H9 (cell line): ENCODE measurements at regions not wholly inside any gene's neighbourhood (a gene's known extent, or its start where the extent isn't known, plus 50 kb on each side); places are given as distances from the start of the nearest gene placed in this dataset.

Experiments
- DNase-seq: peaks from one replicate; pipeline ENCODE4 v3.0.0-alpha.2; 2017
- H2AFZ ChIP-seq: one replicate; pipeline ENCODE4 v1.6.1; 2013; ENCODE audit warnings: mild to moderate bottlenecking, low read length, control low read depth, moderate library complexity
- H2AK5ac ChIP-seq: 2 replicates; pipeline ENCODE4 v1.6.1; 2013; ENCODE audit warnings: low read length, control low read depth, mixed read lengths; ENCODE audit not compliant: insufficient read length
- H2BK120ac ChIP-seq: one replicate; pipeline ENCODE4 v1.6.1; 2013; ENCODE audit warnings: low read depth, mild to moderate bottlenecking, low read length, control low read depth, inconsistent platforms; ENCODE audit not compliant: poor library complexity, severe bottlenecking
- H2BK12ac ChIP-seq: 2 replicates; pipeline ENCODE4 v1.6.1; 2013; ENCODE audit warnings: low read length, control low read depth, mixed read lengths, low read depth; ENCODE audit not compliant: insufficient read length
- H2BK15ac ChIP-seq: 2 replicates; pipeline ENCODE4 v1.6.1; 2013; ENCODE audit warnings: low read depth, low read length, control low read depth
- H2BK20ac ChIP-seq: one replicate; pipeline ENCODE4 v1.6.1; 2013; ENCODE audit warnings: low read depth, mild to moderate bottlenecking, low read length, control low read depth, inconsistent platforms; ENCODE audit not compliant: poor library complexity, severe bottlenecking
- H2BK5ac ChIP-seq: 2 replicates; pipeline ENCODE4 v1.6.1; 2013; ENCODE audit warnings: low read length, control low read depth, mixed read lengths; ENCODE audit not compliant: insufficient read length
- H3K14ac ChIP-seq: 2 replicates; pipeline ENCODE4 v1.6.1; 2013; ENCODE audit warnings: low read length, control low read depth; ENCODE audit not compliant: insufficient read depth
- H3K18ac ChIP-seq: 2 replicates; pipeline ENCODE4 v1.6.1; 2013; ENCODE audit warnings: low read depth, mild to moderate bottlenecking, mixed read lengths, low read length, control low read depth; ENCODE audit not compliant: insufficient read length
- H3K23ac ChIP-seq: 2 replicates; pipeline ENCODE4 v1.6.1; 2013; ENCODE audit warnings: low read length, control low read depth, mixed read lengths, low read depth; ENCODE audit not compliant: insufficient read length
- H3K23me2 ChIP-seq: 2 replicates; pipeline ENCODE4 v1.6.1; 2013; ENCODE audit warnings: low read depth, mild to moderate bottlenecking, mixed read lengths, low read length, control low read depth; ENCODE audit not compliant: insufficient read length, poor library complexity, severe bottlenecking
- H3K27ac ChIP-seq: 2 replicates; pipeline ENCODE4 v1.5.1; 2013; ENCODE audit warnings: low read length, control low read depth, mixed read lengths, low read depth; ENCODE audit not compliant: insufficient read length
- H3K27me3 ChIP-seq: 2 replicates; pipeline ENCODE4 v1.6.1; 2013; ENCODE audit warnings: low read length, control low read depth, inconsistent platforms; ENCODE audit not compliant: insufficient read depth
- H3K4ac ChIP-seq: 2 replicates; pipeline ENCODE4 v1.6.1; 2013; ENCODE audit warnings: low read depth, mild to moderate bottlenecking, control low read depth, inconsistent platforms, low read length, moderate library complexity
- H3K4me1 ChIP-seq: 2 replicates; pipeline ENCODE4 v1.6.1; 2013; ENCODE audit warnings: low read length, control low read depth, inconsistent platforms; ENCODE audit not compliant: insufficient read depth
- H3K4me2 ChIP-seq: 2 replicates; pipeline ENCODE4 v1.6.1; 2013; ENCODE audit warnings: low read length, control low read depth, mixed read lengths; ENCODE audit not compliant: insufficient read length, insufficient read depth
- H3K56ac ChIP-seq: 2 replicates; pipeline ENCODE4 v1.6.1; 2013; ENCODE audit warnings: low read depth, mild to moderate bottlenecking, mixed read lengths, low read length, control low read depth; ENCODE audit not compliant: insufficient read length
- H3K79me1 ChIP-seq: 2 replicates; pipeline ENCODE4 v1.6.1; 2013; ENCODE audit warnings: low read depth, mild to moderate bottlenecking, moderate library complexity, low read length, control low read depth, inconsistent platforms; ENCODE audit not compliant: insufficient read depth, poor library complexity, severe bottlenecking
- H3K79me2 ChIP-seq: 2 replicates; pipeline ENCODE4 v1.6.1; 2013; ENCODE audit warnings: low read length, control low read depth, inconsistent platforms; ENCODE audit not compliant: insufficient read depth
- H3K9ac ChIP-seq: 2 replicates; pipeline ENCODE4 v1.6.1; 2013; ENCODE audit warnings: low read length, control low read depth, mixed read lengths; ENCODE audit not compliant: insufficient read length; ENCODE audit errors: extremely low read depth
- H3K9me3 ChIP-seq: one replicate; pipeline ENCODE4 v1.6.1; 2013; ENCODE audit warnings: low read depth, low read length, inconsistent platforms; ENCODE audit not compliant: control insufficient read depth
- H3T11ph ChIP-seq: one replicate; pipeline ENCODE4 v1.6.1; 2013; ENCODE audit warnings: mild to moderate bottlenecking, low read length, control low read depth, inconsistent platforms
- H4K20me1 ChIP-seq: one replicate; pipeline ENCODE4 v1.6.1; 2013; ENCODE audit not compliant: control insufficient read depth, insufficient read length, insufficient read depth
- H4K5ac ChIP-seq: 2 replicates; pipeline ENCODE4 v1.6.1; 2013; ENCODE audit warnings: low read depth, mild to moderate bottlenecking, mixed read lengths, low read length, control low read depth; ENCODE audit not compliant: insufficient read length
- H4K8ac ChIP-seq: replicated peaks from 2 replicates; pipeline ENCODE4 v1.6.1; 2013; ENCODE audit warnings: low read length, control low read depth, mixed read lengths, low read depth; ENCODE audit not compliant: insufficient read length
- H4K91ac ChIP-seq: 2 replicates; pipeline ENCODE4 v1.6.1; 2013; ENCODE audit warnings: low read depth, mild to moderate bottlenecking, moderate library complexity, mixed read lengths, low read length, control low read depth; ENCODE audit not compliant: insufficient read length
- H3K27ac Mint-ChIP-seq, 3 experiments: 2 replicates in 2 of 3; 3 replicates in 1 of 3; pipeline ENCODE4 v1.8.0; 2020 to 2021; ENCODE audit warnings: mixed read lengths in 3 of 3, mild to moderate bottlenecking in 1 of 3, moderate library complexity in 1 of 3
- H3K27me3 Mint-ChIP-seq: 2 replicates; pipeline ENCODE4 v1.8.0; 2021; ENCODE audit warnings: low read depth, mild to moderate bottlenecking, moderate library complexity, mixed read lengths
- H3K36me3 Mint-ChIP-seq, 3 experiments: 2 replicates in 2 of 3; 3 replicates in 1 of 3; pipeline ENCODE4 v1.8.0; 2020 to 2021; ENCODE audit warnings: low read depth in 3 of 3, mixed read lengths in 3 of 3; ENCODE audit not compliant: insufficient read depth in 1 of 3
- H3K4me1 Mint-ChIP-seq, 2 experiments: 2 replicates each; pipeline ENCODE4 v1.8.0; 2020; ENCODE audit warnings: mixed read lengths in 2 of 2
- H3K4me3 Mint-ChIP-seq, 2 experiments: 2 replicates in 1 of 2; 3 replicates in 1 of 2; pipeline ENCODE4 v1.8.0; 2020 to 2021; ENCODE audit warnings: mild to moderate bottlenecking in 2 of 2, mixed read lengths in 2 of 2, moderate library complexity in 1 of 2
- H3K9me3 Mint-ChIP-seq, 2 experiments: 2 replicates in 1 of 2; 3 replicates in 1 of 2; pipeline ENCODE4 v1.8.0; 2020; ENCODE audit warnings: mild to moderate bottlenecking in 2 of 2, mixed read lengths in 2 of 2, moderate library complexity in 1 of 2
- WGBS: extraction: QIAGEN DNeasy Blood & Tissue Kit; methylation state at CpG from one replicate; pipeline ENCODE4 v1.1.7; 2013; ENCODE audit warnings: missing lambda C conversion rate, low lambda C conversion rate, mixed read lengths; ENCODE audit not compliant: insufficient read length; ENCODE audit errors: extremely low coverage; 5-methylcytosine and 5-hydroxymethylcytosine counted together
- TF ChIP-seq, protein P1 (sequence below): fragments of 200-600 bp; sonication (generic); conservative IDR thresholded peaks from 3 replicates; pipeline ENCODE4 v1.8.0; 2021; ENCODE audit warnings: antibody characterized with exemption, mild to moderate bottlenecking

DNA sequence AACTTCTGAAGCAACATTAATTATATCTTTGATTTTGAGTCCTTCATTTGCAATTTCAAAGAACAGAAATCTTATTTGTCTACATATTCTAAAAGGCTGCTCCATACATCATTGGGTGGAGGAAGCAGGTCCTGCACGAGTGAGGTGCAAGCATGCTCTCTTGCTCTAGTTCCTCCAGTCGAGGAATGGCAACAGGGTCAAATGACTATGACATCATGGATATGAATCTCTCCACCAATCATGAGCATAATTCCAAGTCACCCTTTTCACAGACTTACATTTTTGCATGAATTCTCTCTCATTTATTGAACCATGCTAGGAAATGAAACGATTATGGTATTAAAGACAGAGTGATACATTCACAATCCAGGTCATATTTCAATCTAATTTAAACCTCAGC, 608.8 kb upstream of the SOX11 start:
- H4K5ac ChIP-seq: no peak overlapping the region
- H2BK15ac ChIP-seq: no peak overlapping the region
- no peak overlapping the region for H3K56ac ChIP-seq
- Mint-ChIP-seq H3K9me3 (no peaks in the 10 kb centered on the region; a peak in 2 of 5 replicates), H3K27ac (no peak overlapping the region), H3K36me3 (no peaks in the 10 kb centered on the region), H3K27me3 (no peaks in the 10 kb centered on the region), H3K4me3 (no peak overlapping the region), H3K4me1 (peaks cover 0 to 3% of the 10 kb centered on the region in 2 experiments; a peak in 1 of 4 replicates)
- DNase-seq: no peak
- H3K9me3 ChIP-seq: no peaks in the 10 kb centered on the region
- H3K18ac ChIP-seq: no peak overlapping the region
- no peak overlapping the region for H2BK12ac ChIP-seq
- no peaks in the 10 kb centered on the region for H3K23me2 ChIP-seq
- no peaks in the 10 kb centered on the region for H3K79me1 ChIP-seq
- TF ChIP-seq, protein P1, sequence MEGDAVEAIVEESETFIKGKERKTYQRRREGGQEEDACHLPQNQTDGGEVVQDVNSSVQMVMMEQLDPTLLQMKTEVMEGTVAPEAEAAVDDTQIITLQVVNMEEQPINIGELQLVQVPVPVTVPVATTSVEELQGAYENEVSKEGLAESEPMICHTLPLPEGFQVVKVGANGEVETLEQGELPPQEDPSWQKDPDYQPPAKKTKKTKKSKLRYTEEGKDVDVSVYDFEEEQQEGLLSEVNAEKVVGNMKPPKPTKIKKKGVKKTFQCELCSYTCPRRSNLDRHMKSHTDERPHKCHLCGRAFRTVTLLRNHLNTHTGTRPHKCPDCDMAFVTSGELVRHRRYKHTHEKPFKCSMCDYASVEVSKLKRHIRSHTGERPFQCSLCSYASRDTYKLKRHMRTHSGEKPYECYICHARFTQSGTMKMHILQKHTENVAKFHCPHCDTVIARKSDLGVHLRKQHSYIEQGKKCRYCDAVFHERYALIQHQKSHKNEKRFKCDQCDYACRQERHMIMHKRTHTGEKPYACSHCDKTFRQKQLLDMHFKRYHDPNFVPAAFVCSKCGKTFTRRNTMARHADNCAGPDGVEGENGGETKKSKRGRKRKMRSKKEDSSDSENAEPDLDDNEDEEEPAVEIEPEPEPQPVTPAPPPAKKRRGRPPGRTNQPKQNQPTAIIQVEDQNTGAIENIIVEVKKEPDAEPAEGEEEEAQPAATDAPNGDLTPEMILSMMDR: no peak
- no peak overlapping the region for H3K4me2 ChIP-seq
- no peak overlapping the region for H3K14ac ChIP-seq
- no peaks in the 10 kb centered on the region for H3K79me2 ChIP-seq
- H3K23ac ChIP-seq: no peak overlapping the region
- H3K27me3 ChIP-seq: no peaks in the 10 kb centered on the region
- no peak overlapping the region for H2AFZ ChIP-seq
- no CpG with 5 or more reads among the region's 3 CpGs for WGBS
- H3K27ac ChIP-seq: no peak overlapping the region
- no peak overlapping the region for H4K8ac ChIP-seq
- H2BK20ac ChIP-seq: no peak overlapping the region
- H3K4me1 ChIP-seq: no peaks in the 10 kb centered on the region
- H2AK5ac ChIP-seq: no peak overlapping the region
- H3T11ph ChIP-seq: no peak overlapping the region
- no peak overlapping the region for H2BK120ac ChIP-seq
- no peak overlapping the region for H2BK5ac ChIP-seq
- H3K9ac ChIP-seq: no peak overlapping the region
- no peaks in the 10 kb centered on the region for H4K20me1 ChIP-seq
- no peak overlapping the region for H4K91ac ChIP-seq
- H3K4ac ChIP-seq: no peak overlapping the region
